Colonic mucosa (tissue), 4 donors: ENCODE measurements at regions not wholly inside any gene's neighbourhood (a gene's known extent, or its start where the extent isn't known, plus 50 kb on each side); places are given as distances from the start of the nearest gene placed in this dataset.
"Not testable (repeated sequence)": the region's sequence is repeated elsewhere in the genome, so short reads cannot be mapped to it uniquely, and the experiment has no call there.

Source experiments
- DNase-seq: peaks from one replicate; pipeline ENCODE4 v3.0.0-alpha.2; 2020
- H3K27ac ChIP-seq: fragments of 200-600 bp; one replicate; pipeline ENCODE4 v1.8.0; 2021
- H3K27me3 ChIP-seq: fragments of 200-600 bp; one replicate; pipeline ENCODE4 v1.8.0; 2021
- H3K36me3 ChIP-seq: fragments of 200-600 bp; one replicate; pipeline ENCODE4 v1.8.0; 2021
- H3K4me1 ChIP-seq: fragments of 200-600 bp; one replicate; pipeline ENCODE4 v1.8.0; 2021; ENCODE audit warnings: mild to moderate bottlenecking
- H3K4me3 ChIP-seq: fragments of 200-600 bp; one replicate; pipeline ENCODE4 v1.8.0; 2021
- H3K9ac ChIP-seq, 2 donors: one replicate each; pipeline ENCODE4 v1.7.0; 2013; ENCODE audit warnings: control low read depth in 2 of 2, low read depth in 2 of 2, low read length in 2 of 2
- H3K9me3 ChIP-seq: fragments of 200-600 bp; one replicate; pipeline ENCODE4 v1.8.0; 2021
- CTCF ChIP-seq: fragments of 200-600 bp; IDR thresholded peaks from one replicate; pipeline ENCODE4 v1.8.0; 2022; ENCODE audit warnings: antibody characterized with exemption, mild to moderate bottlenecking
- intact Hi-C: fragments of 100-400 bp; cut with DNase I; formaldehyde crosslinking; loops from one replicate; pipeline ENCODE4 v1.14.1; 2022
- donor health status: healthy.
- donor health status: DM: no; HTN: no; CAD: no.
- donor health status: DM: no; HTN: no; CAD: no.

- Histone ChIP-seq H3K4me3 (no peak overlapping the region), H3K27me3 (no peaks in the 10 kb centered on the region), H3K36me3 (no peaks in the 10 kb centered on the region), H3K4me1 (no peaks in the 10 kb centered on the region), H3K9me3 (no peaks in the 10 kb centered on the region), H3K27ac (no peak overlapping the region), H3K9ac (no peak overlapping the region)
- no peak for DNase-seq
- no peak for TF ChIP-seq CTCF
- intact Hi-C loops, result no loop called here
Observed at GRCh38 chr11:116366451-116366850, 406.3 kb downstream of the BUD13 start.

GRCh38 chr11:116364925-116365324 lies 407.9 kb downstream of the BUD13 start:
- intact Hi-C loops, result not testable (repeated sequence)

GRCh38 chr11:116364348-116364747 lies 408.4 kb downstream of the BUD13 start:
- intact Hi-C loops, result no loop called here
- Histone ChIP-seq H3K4me1 (no peaks in the 10 kb centered on the region), H3K36me3 (no peaks in the 10 kb centered on the region), H3K9me3 (no peaks in the 10 kb centered on the region), H3K4me3 (no peak overlapping the region), H3K9ac (no peak overlapping the region), H3K27me3 (no peaks in the 10 kb centered on the region), H3K27ac (no peak overlapping the region)
- no peak for TF ChIP-seq CTCF
- DNase-seq, result no peak

More at GRCh38 chr11:116364925-116365324, 407.9 kb downstream of the BUD13 start:
- H3K9me3 ChIP-seq, DNase-seq, H3K4me3 ChIP-seq, H3K4me1 ChIP-seq, H3K36me3 ChIP-seq, H3K27me3 ChIP-seq, H3K9ac ChIP-seq, H3K27ac ChIP-seq: not testable (repeated sequence)

GRCh38 chr11:116360221-116360941 lies 412.4 kb downstream of the BUD13 start:
- no peak overlapping the region for H3K27ac ChIP-seq

GRCh38 chr11:116357784-116358544 lies 414.8 kb downstream of the BUD13 start:
- DNase-seq, result peak; percentile 35
- intact Hi-C loops, result loop anchor here (2.0 kb wide), 1 partner anchor 143 kb away; no protein-coding TSS in a partner anchor
- H3K9ac ChIP-seq, result no peak overlapping the region

More at GRCh38 chr11:116360221-116360941, 412.4 kb downstream of the BUD13 start:
- TF ChIP-seq CTCF, result no peak
- H3K4me1 ChIP-seq, result no peaks in the 10 kb centered on the region
- no peaks in the 10 kb centered on the region for H3K36me3 ChIP-seq
- H3K9ac ChIP-seq, result no peak overlapping the region
- H3K4me3 ChIP-seq, result no peak overlapping the region
- intact Hi-C loops, result no loop called here
- no peaks in the 10 kb centered on the region for H3K9me3 ChIP-seq
- H3K27me3 ChIP-seq, result peaks cover 7% of the 10 kb centered on the region
- DNase-seq, result no peak

More at GRCh38 chr11:116357784-116358544, 414.8 kb downstream of the BUD13 start:
- Histone ChIP-seq H3K4me3 (no peak overlapping the region), H3K9me3 (no peaks in the 10 kb centered on the region), H3K27ac (no peak overlapping the region), H3K27me3 (peaks cover 7% of the 10 kb centered on the region), H3K4me1 (no peaks in the 10 kb centered on the region), H3K36me3 (no peaks in the 10 kb centered on the region)
- TF ChIP-seq CTCF, result peak; percentile 61
